HG02970 (cell line): ENCODE measurements at regions not wholly inside any gene's neighbourhood (a gene's known extent, or its start where the extent isn't known, plus 50 kb on each side); places are given as distances from the start of the nearest gene placed in this dataset.
"Not testable (repeated sequence)": the region's sequence is repeated elsewhere in the genome, so short reads cannot be mapped to it uniquely, and the experiment has no call there.

Experiments
- ATAC-seq: cut with Tn5 transposase; IDR thresholded peaks from one replicate; pipeline ENCODE4 v1.9.1; 2021; ENCODE audit warnings: mild to moderate bottlenecking, moderate library complexity, moderate number of reproducible peaks; ENCODE audit not compliant: unreplicated experiment, low FRiP score

GRCh38 chr4:83213640-83214039 lies 71.0 kb downstream of the COQ2 start:
- no peak for ATAC-seq

DNA sequence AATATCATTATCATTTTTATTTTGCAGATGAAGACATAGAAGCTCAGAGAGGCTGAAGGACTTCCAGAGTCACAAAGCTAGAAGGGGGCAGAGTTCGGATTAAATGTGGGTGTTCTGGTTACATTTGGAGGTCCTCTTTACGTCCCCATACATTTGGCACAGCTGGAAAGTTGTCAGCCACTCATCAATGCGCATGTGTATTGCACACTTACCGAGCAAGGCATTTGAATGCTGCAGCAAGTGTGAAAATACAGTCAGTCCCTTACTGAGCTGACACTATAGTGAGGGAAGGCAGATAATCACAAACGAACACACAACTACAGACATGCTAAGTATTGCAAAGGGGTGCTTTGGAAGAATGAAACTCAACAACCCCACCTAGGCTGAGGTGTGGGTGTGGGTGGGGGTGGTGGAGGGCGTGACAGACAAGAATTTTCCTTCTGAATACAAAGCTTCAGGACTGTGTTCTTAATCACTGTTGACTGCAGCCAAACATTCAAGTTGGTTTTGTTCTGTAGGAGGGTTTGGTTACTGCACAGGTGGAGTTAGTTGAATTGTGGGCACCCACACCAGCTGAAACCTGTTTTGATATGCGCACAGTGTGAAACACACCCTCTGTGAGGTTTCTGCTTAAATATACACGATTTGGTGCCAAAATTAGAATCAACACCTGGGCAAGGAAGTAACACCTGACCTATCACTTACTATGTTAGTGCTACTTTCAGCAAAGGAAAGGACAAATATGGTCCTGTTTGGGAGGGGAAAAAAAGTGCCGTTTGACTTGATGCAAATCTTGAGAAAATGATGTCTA lies 72.4 kb downstream of the COQ2 start:
- peak; percentile 61 for ATAC-seq

DNA sequence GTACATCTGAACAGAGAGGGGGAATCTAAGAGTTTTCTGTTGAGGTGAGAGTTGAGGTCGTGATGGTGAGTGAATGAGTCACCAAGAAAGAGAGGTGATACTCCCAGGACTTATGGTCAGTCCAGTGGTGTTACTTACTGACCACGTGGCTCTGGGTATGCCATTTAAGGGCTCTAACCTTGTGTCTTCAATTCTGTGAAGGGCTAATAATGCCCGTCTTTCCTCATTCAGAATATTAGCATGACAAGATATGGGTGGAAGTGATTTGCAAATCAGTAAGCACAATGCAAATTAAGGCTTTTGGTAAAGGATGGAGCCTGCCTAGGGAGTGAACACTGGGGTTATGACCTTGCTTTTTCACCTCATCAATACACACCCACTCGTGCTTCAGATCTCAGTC lies 75.2 kb downstream of the COQ2 start:
- no peak for ATAC-seq

DNA sequence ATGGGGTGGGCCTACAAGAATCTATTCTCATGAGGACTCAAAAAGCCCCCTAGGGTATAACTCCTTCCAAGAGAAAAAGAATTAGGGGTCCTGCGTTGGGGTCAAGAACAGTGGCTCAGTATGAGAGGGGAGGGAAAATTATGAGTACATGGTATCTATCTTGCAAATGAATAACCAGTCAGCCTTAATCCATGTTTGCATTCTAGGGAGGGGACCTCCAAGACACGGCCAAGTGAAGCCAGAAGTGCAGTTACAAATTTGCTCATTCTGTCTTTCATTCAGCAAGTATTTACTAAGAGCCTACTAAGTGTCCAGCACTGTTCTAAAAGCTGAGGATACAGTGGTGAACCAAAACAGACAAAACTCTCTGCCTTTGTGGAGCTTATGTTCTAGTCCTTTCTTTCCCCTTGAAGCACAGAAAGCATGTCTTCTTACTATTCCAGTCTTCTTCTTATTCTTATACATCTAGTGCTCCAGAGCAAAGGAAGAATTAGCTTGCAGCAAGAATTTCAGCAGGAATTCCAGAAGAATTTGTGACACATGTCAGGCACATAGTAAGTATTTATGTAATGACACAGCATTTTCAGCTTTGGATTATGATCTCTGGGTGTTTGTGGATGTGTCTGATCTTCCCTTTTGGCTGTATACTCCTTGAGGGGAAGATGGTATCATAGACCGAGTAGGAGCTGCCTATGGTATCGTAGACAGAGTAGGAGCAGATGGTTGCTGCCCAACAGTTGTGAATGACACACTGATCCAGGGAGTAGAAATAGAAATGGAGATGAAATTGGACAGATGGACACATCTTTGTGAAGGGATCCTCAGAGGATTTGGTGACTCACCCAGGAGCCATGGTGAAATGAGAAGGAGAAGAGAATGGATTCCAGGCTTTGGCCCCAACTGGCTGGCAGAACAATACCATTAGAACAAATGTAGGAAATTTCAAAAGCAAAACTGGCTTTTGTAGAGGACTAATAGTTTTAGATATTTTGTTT lies 75.9 kb downstream of the COQ2 start:
- no peak for ATAC-seq

GRCh38 chr4:83207497-83208101 lies 77.0 kb downstream of the COQ2 start:
- ATAC-seq: no peak

- ATAC-seq: no peak
These were observed 78.8 kb downstream of the COQ2 start for GRCh38 chr4:83205760-83206159.

DNA sequence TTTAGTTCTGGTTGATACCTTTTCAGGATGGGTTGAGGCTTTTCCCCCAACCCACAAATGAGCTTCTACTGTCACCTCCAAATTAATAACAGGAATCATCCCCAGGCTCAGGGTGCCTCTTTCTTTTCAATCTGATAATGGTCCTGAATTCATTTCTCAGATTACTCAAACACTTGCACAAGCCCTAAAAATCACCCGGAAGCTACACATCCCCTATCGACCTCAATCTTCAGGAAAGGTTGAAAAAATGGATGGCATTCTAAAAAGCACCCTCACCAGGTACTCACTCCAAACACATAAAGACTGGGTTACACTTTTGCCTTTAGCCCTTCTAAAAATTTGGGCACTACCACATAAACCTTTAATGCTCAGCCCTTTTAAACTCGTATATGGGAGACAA lies 79.9 kb downstream of the COQ2 start:
- no peak for ATAC-seq

DNA sequence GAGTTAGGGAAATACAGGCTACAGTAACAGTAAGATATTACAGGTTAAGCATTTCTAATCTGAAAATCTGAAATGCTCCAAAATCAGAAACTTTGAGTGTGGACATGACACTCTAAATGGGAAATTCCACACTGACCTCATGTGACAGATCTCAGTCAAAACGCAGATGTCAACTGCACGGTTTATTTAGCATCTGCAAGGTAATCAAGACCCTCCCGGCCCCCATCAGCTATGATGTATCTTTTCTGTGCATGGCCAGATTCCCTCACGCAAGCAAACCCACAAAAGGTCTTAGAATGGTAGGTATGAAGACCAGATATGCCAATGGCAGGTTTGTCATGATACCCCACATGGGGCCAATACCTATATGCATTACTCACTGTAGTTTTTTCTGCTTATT lies 82.8 kb downstream of the COQ2 start:
- no peak for ATAC-seq

DNA sequence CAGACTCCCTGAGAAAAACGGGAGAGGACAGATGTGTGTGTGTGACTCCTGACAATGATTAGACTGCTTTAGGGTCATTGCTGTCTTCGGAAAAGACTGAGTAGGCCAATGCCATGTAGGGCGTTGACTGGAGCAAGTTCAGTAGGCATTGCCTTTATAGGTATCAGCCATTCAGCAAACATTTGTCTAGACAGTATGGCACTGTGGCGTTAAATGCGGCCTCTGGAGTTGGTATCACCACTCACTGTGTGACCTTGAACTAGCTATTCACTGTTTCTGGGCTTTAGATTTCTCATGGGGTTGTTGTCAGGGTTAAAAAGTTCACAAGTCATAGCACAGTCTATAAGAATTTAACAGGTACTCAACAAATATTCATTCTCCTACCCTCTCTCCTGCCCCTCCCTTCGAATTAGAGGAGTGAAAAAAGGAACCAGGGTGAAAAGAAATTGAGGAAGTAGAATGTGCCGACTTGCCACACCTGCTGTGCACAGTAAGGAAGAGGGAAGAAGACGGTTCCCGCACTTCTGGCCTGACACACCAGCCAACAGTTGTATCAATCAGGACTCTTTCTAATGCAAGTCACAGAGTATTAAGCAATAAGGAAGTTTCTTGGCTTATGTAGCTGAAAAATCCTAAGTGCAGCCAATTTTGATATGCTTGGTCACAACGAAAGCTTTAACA lies 83.2 kb upstream of the PLAC8 start:
- ATAC-seq: no peak

DNA sequence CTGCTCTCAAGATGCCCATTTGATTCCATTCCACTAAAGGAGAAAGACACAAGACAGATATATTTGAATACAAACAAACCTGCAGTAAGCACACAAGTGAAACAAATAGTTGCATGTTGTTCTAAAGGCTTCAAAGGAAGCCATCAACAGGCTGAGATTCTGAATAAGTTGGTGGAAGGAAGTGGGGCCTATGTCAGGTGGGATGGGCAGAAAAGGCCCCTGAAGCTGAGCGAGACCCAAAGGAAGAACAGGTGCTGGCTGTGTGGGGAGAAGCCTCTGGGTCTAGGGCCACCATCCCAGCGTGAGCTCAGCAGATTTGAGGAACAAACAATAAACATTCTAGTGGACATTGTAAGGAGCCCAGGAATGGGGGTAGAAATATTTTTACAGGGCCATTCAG lies 82.4 kb upstream of the PLAC8 start:
- ATAC-seq: no peak

DNA sequence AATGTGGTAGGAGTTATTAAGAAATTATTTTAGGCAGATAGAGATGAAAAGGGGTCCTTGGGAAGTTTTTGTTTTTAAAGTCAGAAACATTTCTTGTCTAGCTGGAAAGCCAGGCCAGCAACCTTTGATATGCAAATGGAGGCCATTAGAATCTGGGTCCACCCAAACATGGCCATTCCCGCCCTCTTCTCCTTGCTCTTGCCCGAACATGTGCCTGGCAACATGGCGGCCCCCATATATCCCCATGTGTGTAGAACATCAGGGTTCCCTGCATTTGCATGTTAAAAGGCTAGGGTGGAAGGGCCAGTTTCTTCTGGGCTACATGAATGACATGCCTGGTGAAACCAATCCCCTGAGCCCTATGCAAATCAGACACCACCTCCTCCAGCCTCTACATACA lies 80.7 kb upstream of the PLAC8 start:
- ATAC-seq: no peak

DNA sequence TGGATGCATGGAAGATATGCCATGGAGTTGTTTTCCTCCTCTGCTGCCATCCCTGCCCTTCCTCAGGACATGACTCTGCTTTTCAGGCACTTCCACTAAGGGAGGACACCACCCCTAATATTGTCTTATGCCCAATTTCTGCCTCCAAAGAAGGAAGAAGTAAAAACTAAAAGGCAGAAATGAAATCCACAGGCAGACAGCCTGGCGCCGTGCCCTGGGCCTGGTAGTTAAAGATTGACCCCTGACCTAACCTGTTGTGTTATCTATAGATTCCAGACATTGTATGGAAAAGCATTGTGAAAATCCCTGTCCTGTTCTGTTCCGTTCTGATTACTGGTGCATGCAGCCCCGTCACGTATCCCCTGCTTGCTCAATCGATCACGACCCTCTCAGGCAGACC lies 80.1 kb upstream of the PLAC8 start:
- ATAC-seq: not testable (repeated sequence)

DNA sequence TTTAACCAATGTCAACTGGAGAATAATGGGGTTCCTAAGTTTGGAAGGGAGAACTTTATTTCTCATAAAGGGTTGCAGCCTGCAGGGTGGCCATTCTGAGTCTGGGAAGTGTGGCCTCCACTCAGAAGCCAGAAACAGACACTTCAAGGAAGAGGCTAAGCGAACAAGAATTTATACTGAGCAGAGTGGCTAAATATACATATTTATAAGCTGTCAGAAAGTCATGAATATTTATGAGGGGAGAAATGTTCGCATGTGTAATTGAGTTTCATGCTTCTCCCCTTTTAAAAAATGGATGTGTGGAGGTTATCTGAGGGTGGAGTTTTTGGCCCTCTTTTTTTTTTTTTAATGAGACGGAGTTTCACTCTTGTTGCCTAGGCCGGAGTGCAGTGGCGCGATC lies 78.1 kb upstream of the PLAC8 start:
- ATAC-seq: no peak

DNA sequence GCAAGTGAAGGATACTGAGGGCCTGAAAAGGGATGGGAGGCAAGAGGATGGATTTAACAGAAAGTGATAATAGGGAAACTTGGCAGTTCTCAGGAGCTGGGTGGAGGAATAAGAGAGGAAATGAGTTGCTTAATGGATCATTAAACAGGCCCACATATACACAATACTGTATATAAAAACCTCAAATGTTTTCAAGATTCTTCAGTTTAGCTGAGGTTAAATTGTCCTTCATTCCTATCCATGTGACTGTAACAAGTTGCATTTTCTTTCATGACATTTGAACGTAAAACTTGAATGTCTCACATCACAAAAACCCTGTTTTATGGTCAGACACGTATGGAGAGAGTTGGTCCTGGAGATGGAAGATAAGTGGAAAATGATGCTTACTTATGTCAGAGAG lies 76.5 kb upstream of the PLAC8 start:
- ATAC-seq: no peak

DNA sequence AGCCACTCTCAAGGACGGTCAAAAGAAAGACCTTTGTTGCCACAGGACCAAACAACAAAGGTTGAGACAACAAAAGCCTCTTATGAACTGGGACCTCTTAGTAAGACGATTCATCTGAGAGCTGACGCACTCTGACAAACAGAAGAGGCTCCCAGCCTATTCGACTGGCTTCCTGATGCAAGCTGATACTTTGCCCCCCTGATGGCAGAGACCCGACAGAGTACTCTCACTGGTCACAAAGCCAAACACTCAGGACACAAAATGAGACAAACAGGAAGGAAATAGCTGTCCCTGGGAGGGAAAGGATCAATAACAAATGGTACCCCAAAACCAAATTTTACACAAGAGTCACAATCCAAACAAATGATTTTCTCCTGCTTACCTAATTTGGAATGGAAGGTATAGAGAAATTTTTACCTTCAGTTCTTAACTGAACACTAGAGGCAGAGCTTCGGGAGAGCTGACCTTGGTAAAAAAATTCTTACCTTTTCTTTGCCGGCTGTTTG lies 75.2 kb upstream of the PLAC8 start:
- no peak for ATAC-seq

DNA sequence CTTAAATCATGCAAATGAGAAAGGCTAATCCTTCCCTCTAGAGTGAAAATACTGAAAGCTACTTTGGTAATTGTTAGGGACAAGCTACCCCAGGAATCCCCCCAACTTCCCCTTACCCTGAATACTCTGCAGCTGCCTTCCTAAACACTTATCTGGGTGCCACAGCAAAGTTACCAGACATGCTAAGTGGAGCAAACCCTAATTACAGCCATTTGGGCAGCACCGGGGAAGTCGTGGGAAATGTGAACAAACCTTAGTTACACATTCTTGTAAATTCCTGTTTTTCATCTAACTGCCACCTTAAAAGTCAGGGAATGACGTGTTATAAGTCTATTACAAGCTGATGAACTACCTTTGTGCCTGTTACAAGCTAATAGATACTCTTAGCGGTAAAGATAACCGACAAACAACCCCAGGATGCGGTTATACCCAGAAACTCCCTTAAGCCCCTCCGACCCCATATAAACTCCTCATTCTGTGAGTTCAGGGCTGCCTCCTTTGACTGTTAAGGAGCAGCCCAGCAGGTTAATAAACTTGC lies 66.0 kb upstream of the PLAC8 start:
- no peak for ATAC-seq

DNA sequence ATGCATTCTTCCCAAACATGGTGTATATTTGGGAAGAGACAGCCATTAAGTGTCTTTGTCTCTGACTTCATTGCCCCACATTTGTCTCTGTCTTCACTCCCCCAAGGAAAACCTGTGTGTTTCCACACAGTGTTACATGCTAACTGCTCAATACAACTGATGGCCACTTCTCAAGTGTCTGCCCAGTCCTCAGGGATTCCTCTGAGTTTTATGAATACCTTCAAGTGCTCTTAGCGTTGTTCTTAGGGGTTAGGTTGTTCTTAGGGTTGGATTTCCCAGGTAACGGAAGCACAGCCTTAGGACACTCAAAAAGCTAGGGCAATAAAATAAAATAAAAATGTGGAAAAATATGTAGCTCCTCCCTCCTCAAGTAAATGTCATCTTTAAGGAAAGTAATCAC lies 64.7 kb upstream of the PLAC8 start:
- ATAC-seq: no peak

DNA sequence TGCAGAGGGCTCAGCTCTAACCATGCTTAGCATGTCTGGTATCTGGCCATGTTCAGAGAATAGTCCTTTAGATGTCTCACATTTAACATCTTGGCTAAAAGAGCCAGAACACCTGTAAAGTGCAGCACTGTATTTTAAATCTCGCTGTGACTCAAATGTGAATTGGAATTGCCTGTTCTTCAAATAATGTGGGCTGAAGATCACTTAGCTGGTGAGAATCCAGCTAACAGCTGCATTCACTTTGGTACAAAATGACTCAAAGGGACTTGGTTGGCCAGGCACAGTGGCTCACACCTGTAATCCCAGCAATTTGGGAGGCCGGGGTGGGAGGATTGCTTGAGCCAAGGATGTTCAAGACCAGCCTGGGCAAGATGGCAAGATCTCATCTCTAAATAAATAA lies 63.5 kb upstream of the PLAC8 start:
- no peak for ATAC-seq

- no peak for ATAC-seq
These were observed 62.7 kb upstream of the PLAC8 start for GRCh38 chr4:83177182-83177581.

DNA sequence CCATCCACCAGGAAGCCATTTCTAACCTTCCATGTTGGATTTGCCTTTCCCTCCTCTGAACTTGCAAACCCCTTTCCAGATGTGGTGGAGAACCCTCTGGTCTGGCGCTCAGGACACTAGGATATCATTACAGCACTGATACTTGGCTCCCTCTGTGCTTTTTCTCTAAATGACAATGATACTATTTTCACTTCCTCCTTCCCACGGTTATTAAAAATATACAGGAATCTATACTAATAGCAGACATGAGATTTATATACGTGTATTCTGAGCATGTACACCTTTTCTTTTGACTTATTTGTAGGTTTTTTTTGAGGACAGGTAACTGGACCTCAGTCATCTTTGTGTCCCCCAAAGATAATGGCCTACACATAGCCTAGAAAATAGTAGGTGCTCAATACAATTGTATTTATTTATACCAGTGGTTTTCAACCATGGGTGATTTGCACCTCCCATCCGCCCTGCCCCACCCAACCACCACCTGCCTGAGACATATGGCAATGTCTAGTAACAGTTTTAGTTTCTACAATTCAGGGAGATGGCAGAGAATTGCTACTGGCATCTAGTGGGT lies 60.4 kb upstream of the PLAC8 start:
- ATAC-seq: no peak
